ENCODE measurements at regions not wholly inside any gene's neighbourhood (a gene's known extent, or its start where the extent isn't known, plus 50 kb on each side); places are given as distances from the start of the nearest gene placed in this dataset.

DNA sequence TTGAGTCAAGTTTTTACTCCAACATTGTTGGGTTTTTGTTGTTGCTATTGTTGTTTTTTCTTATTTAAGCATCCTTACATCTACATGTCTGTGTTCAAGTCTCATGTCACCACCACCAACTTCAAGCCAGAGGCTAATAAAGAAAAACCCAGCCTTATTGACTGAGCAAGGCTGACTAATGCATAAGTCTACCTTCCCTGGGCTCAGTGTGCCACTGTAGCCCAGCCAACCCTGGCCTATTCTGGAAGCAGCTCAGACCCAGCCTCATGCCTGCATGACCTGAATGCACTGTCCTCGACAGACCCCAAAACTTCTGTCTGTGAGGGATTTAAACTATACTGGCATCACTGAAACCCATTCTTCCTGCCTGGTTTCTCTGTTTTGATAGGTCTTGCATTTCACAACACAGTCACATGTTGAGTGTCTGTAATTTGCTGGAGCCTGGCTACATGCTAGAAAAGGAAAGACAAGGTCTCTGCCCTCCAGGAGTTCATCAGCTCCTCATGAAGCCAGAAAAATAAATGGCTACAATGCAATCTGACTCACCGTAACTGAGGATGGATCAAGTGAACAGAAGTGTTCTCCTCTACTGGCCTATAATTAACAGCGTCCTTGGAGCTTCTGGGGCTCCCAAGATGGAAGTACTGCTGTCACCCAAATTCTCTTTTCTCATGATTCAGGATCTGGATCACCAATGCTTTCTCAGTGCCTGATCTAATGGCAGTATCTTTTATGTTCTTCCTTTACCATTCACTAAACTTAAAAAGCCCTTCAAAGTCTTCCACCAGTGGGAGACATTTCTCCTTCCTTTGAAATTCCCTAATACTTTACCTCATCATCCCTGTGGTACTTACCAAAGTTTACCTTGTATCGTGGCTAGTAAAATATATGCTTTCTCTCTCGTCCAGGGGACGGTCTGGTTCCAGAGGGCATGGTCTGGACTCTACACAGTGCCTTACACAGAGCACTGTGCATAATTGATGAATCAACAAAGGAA, 103.9 kb upstream of the IFNE start:
- Histone ChIP-seq H3K4me2 (replicated peaks; ENCODE audit: low read depth, low read length, poor library complexity, severe bottlenecking) (no peak overlapping the region), H3K27me3 (replicated peaks in 1 of 4; ENCODE audit: control extremely low read depth in 1 of 4, control insufficient read depth in 3 of 4, insufficient read depth in 4 of 4, low read length in 3 of 4) (no peaks in the 10 kb centered on the region), H3K4me3 (ENCODE audit: control extremely low read depth in 1 of 5, extremely low read depth in 1 of 5, insufficient read depth in 1 of 5, low read depth in 2 of 5, low read length in 4 of 5) (no peak overlapping the region), H2AFZ (ENCODE audit: insufficient read depth, low read depth, low read length, poor library complexity, severe bottlenecking) (no peak overlapping the region), H4K20me1 (ENCODE audit: control insufficient read depth, insufficient read depth, low read length, poor library complexity, severe bottlenecking) (no peaks in the 10 kb centered on the region), H3K9ac (ENCODE audit: low read length) (no peak overlapping the region), H3K4me1 (ENCODE audit: control insufficient read depth in 2 of 2, insufficient read depth in 2 of 2, low read length in 2 of 2) (no peaks in the 10 kb centered on the region), H3K79me2 (ENCODE audit: control insufficient read depth, insufficient read depth, low read length) (no peaks in the 10 kb centered on the region), H3K36me3 (replicated peaks in 1 of 2; ENCODE audit: control extremely low read depth in 1 of 2, control insufficient read depth in 1 of 2, extremely low read depth in 1 of 2, insufficient read depth in 2 of 2, low read length in 1 of 2) (no peaks in the 10 kb centered on the region), H3K9me3 (ENCODE audit: control extremely low read depth in 1 of 3, control insufficient read depth in 2 of 3, insufficient read depth in 1 of 3, low read length in 2 of 3) (no peaks in the 10 kb centered on the region), H3K27ac (ENCODE audit: low read length in 2 of 2) (no peak overlapping the region)
- no peaks in the 10 kb centered on the region for H3K4me1 Mint-ChIP-seq
- no peak for TF ChIP-seq EZH2 (IDR thresholded peaks at IDR 0.05; ENCODE audit: borderline replicate concordance, insufficient read depth, low read depth, low read length, poor library complexity, severe bottlenecking)
- TF ChIP-seq, protein P1, sequence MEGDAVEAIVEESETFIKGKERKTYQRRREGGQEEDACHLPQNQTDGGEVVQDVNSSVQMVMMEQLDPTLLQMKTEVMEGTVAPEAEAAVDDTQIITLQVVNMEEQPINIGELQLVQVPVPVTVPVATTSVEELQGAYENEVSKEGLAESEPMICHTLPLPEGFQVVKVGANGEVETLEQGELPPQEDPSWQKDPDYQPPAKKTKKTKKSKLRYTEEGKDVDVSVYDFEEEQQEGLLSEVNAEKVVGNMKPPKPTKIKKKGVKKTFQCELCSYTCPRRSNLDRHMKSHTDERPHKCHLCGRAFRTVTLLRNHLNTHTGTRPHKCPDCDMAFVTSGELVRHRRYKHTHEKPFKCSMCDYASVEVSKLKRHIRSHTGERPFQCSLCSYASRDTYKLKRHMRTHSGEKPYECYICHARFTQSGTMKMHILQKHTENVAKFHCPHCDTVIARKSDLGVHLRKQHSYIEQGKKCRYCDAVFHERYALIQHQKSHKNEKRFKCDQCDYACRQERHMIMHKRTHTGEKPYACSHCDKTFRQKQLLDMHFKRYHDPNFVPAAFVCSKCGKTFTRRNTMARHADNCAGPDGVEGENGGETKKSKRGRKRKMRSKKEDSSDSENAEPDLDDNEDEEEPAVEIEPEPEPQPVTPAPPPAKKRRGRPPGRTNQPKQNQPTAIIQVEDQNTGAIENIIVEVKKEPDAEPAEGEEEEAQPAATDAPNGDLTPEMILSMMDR (IDR thresholded peaks at IDR 0.05) = no peak
- H3K9me3 Mint-ChIP-seq (ENCODE audit: insufficient read depth) = no peaks in the 10 kb centered on the region
- WGBS (ENCODE audit: insufficient coverage) = 95% methylated on average over 5 of the region's 6 CpGs
- H3K4me3 Mint-ChIP-seq = no peak overlapping the region
- peaks cover 9% of the 10 kb centered on the region for H3K27me3 Mint-ChIP-seq
- ChIA-PET POLR2A (no interaction called here), CTCF (no interaction called here)
- ATAC-seq (ENCODE audit: low read depth) (no peak), DNase-seq (no peak)
- H3K27ac Mint-ChIP-seq = no peak overlapping the region
- intact Hi-C loops (cut with micrococcal nuclease) = no loop called here

DNA sequence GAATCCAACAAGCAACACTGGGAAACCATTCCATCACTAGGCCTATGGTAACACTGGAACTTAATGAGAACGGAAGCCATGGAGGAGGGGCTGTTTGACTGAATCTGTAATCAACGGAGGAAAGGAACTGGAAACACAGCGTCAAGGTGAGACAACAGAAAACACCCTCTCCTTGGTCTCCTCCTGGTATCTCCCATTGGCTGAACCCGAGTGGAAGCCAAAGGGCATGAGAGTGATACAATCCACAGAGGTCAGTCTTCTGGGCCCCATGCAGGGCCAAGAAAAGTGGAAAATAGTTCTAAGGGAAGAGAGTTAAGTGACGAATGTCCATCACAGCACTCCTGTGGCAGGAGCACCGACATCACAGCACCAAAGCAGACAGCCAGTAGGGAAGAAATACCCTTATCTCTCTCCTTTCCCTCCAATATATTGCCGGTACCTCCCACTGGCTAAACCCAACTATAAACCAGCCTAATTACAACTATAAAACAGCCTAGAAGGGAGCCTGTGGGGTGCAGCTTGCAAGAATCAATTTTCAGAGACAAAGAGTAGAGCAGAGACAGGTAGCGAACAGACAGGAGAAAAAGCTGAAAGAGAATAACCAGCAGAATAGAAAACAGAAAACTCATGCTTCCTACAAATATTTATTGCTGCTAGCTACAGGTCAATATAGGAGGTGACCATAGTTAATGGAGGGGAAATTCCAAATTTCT, 107.4 kb upstream of the IFNE start:
- Histone ChIP-seq H3K4me2 (replicated peaks; ENCODE audit: low read depth, low read length, poor library complexity, severe bottlenecking) (no peak overlapping the region), H3K4me3 (ENCODE audit: control extremely low read depth in 1 of 5, extremely low read depth in 1 of 5, insufficient read depth in 1 of 5, low read depth in 2 of 5, low read length in 4 of 5) (no peak overlapping the region), H3K79me2 (ENCODE audit: control insufficient read depth, insufficient read depth, low read length) (no peaks in the 10 kb centered on the region), H3K27ac (ENCODE audit: low read length in 2 of 2) (no peak overlapping the region), H2AFZ (ENCODE audit: insufficient read depth, low read depth, low read length, poor library complexity, severe bottlenecking) (no peak overlapping the region), H3K36me3 (replicated peaks in 1 of 2; ENCODE audit: control extremely low read depth in 1 of 2, control insufficient read depth in 1 of 2, extremely low read depth in 1 of 2, insufficient read depth in 2 of 2, low read length in 1 of 2) (no peaks in the 10 kb centered on the region), H3K9me3 (ENCODE audit: control extremely low read depth in 1 of 3, control insufficient read depth in 2 of 3, insufficient read depth in 1 of 3, low read length in 2 of 3) (no peaks in the 10 kb centered on the region), H3K9ac (ENCODE audit: low read length) (no peak overlapping the region), H4K20me1 (ENCODE audit: control insufficient read depth, insufficient read depth, low read length, poor library complexity, severe bottlenecking) (no peaks in the 10 kb centered on the region), H3K27me3 (replicated peaks in 1 of 4; ENCODE audit: control extremely low read depth in 1 of 4, control insufficient read depth in 3 of 4, insufficient read depth in 4 of 4, low read length in 3 of 4) (no peaks in the 10 kb centered on the region), H3K4me1 (ENCODE audit: control insufficient read depth in 2 of 2, insufficient read depth in 2 of 2, low read length in 2 of 2) (no peaks in the 10 kb centered on the region)
- Mint-ChIP-seq H3K27me3 (peaks cover 12% of the 10 kb centered on the region), H3K4me3 (no peak overlapping the region), H3K9me3 (ENCODE audit: insufficient read depth) (no peaks in the 10 kb centered on the region), H3K27ac (no peak overlapping the region), H3K4me1 (no peaks in the 10 kb centered on the region)
- WGBS (ENCODE audit: insufficient coverage) = 81% methylated on average over 3 of the region's 8 CpGs
- no peak for DNase-seq
- intact Hi-C loops (cut with micrococcal nuclease) = no loop called here
- ChIA-PET CTCF (no interaction called here), POLR2A (no interaction called here)
- ATAC-seq (ENCODE audit: low read depth) = no peak
- TF ChIP-seq EZH2 (IDR thresholded peaks at IDR 0.05; ENCODE audit: borderline replicate concordance, insufficient read depth, low read depth, low read length, poor library complexity, severe bottlenecking) = no peak
- TF ChIP-seq, protein P1 (IDR thresholded peaks at IDR 0.05) = no peak
